WTC11 (cell line): ENCODE measurements at regions not wholly inside any gene's neighbourhood (a gene's known extent, or its start where the extent isn't known, plus 50 kb on each side); places are given as distances from the start of the nearest gene placed in this dataset.
A peak's percentile ranks its signal among the peaks of the same experiment; 100 is the strongest.
"Not testable (repeated sequence)": the region's sequence is repeated elsewhere in the genome, so short reads cannot be mapped to it uniquely, and the experiment has no call there.

ENCODE experiments used
- ATAC-seq: fragments of 200-7000 bp; cut with Tn5 transposase; 2 replicates; pipeline ENCODE4 v1.10.0; 2021; ENCODE audit warnings: mild to moderate bottlenecking, moderate library complexity
- CTCF ChIA-PET: fragments of 300-600 bp; sonication (Branson Sonifier 250); formaldehyde crosslinking; loops from one replicate; lab custom pipeline; 2021; ENCODE audit warnings: antibody characterized with exemption; lab: Charles Lee
- POLR2A ChIA-PET: fragments of 350-600 bp; sonication (Branson Sonifier 250); formaldehyde crosslinking; loops from one replicate; lab custom pipeline; 2021; ENCODE audit warnings: antibody characterized with exemption; lab: Charles Lee
- DNase-seq: peaks from one replicate; pipeline ENCODE4 v3.0.0; 2021; ENCODE audit warnings: low spot score
- H3K27ac Mint-ChIP-seq: 2 replicates; pipeline ENCODE4 v1.8.0; 2021; ENCODE audit warnings: mixed read lengths
- H3K27me3 Mint-ChIP-seq: 2 replicates; pipeline ENCODE4 v1.8.0; 2021; ENCODE audit warnings: low read depth, mild to moderate bottlenecking, moderate library complexity, mixed read lengths
- H3K36me3 Mint-ChIP-seq: 2 replicates; pipeline ENCODE4 v1.8.0; 2021; ENCODE audit warnings: mixed read lengths
- H3K4me1 Mint-ChIP-seq: 2 replicates; pipeline ENCODE4 v1.8.0; 2022; ENCODE audit warnings: mixed read lengths
- H3K4me3 Mint-ChIP-seq: 2 replicates; pipeline ENCODE4 v1.8.0; 2021; ENCODE audit warnings: mild to moderate bottlenecking, moderate library complexity, mixed read lengths
- H3K9me3 Mint-ChIP-seq: 2 replicates; pipeline ENCODE4 v1.8.0; 2021; ENCODE audit warnings: mixed read lengths
- ERG ChIP-seq: fragments of 250-450 bp; sonication (Bioruptor Pico); IDR thresholded peaks from 2 replicates; pipeline ENCODE4 v1.8.0; 2021; ENCODE audit warnings: mild to moderate bottlenecking
- ESRRA ChIP-seq: sonication (generic); formaldehyde crosslinking; IDR thresholded peaks from 2 replicates; pipeline ENCODE4 v1.8.1; 2022; ENCODE audit warnings: mild to moderate bottlenecking, missing genetic modification reagents, borderline replicate concordance
- ETV6 ChIP-seq: sonication (generic); formaldehyde crosslinking; IDR thresholded peaks from 2 replicates; pipeline ENCODE4 v1.8.1; 2022; ENCODE audit warnings: mild to moderate bottlenecking, missing genetic modification reagents
- FOXJ3 ChIP-seq: sonication (generic); formaldehyde crosslinking; IDR thresholded peaks from 2 replicates; pipeline ENCODE4 v1.9.0; 2021; ENCODE audit warnings: missing genetic modification reagents, mild to moderate bottlenecking, borderline replicate concordance
- FOXK1 ChIP-seq: sonication (generic); formaldehyde crosslinking; IDR thresholded peaks from 2 replicates; pipeline ENCODE4 v1.8.0; 2022; ENCODE audit warnings: mild to moderate bottlenecking, moderate library complexity, missing genetic modification reagents
- FOXP1 ChIP-seq: sonication (generic); formaldehyde crosslinking; IDR thresholded peaks from 2 replicates; pipeline ENCODE4 v1.8.0; 2022; ENCODE audit warnings: missing genetic modification reagents, mild to moderate bottlenecking, moderate library complexity, borderline replicate concordance
- HMGXB4 ChIP-seq: sonication (generic); formaldehyde crosslinking; IDR thresholded peaks from 2 replicates; pipeline ENCODE4 v1.8.1; 2023; ENCODE audit warnings: mild to moderate bottlenecking, moderate library complexity, missing genetic modification reagents
- NFE2L1 ChIP-seq: sonication (generic); formaldehyde crosslinking; IDR thresholded peaks from 2 replicates; pipeline ENCODE4 v1.8.1; 2023; ENCODE audit warnings: missing genetic modification reagents
- NR1H2 ChIP-seq: sonication (generic); formaldehyde crosslinking; IDR thresholded peaks from 2 replicates; pipeline ENCODE4 v1.9.0; 2021; ENCODE audit warnings: mild to moderate bottlenecking, moderate library complexity, missing genetic modification reagents
- SMAD4 ChIP-seq: sonication (generic); formaldehyde crosslinking; IDR thresholded peaks from 2 replicates; pipeline ENCODE4 v1.8.0; 2022; ENCODE audit warnings: mild to moderate bottlenecking, missing genetic modification reagents
- ZNF232 ChIP-seq: sonication (generic); formaldehyde crosslinking; IDR thresholded peaks from 2 replicates; pipeline ENCODE4 v1.8.0; 2022; ENCODE audit warnings: mild to moderate bottlenecking, missing genetic modification reagents
- ZNF263 ChIP-seq: sonication (generic); formaldehyde crosslinking; IDR thresholded peaks from 2 replicates; pipeline ENCODE4 v1.8.1; 2022; ENCODE audit warnings: low read depth, mild to moderate bottlenecking, moderate library complexity, missing genetic modification reagents
- ZNF671 ChIP-seq: fragments of 250-450 bp; sonication (Bioruptor Pico); IDR thresholded peaks from 2 replicates; pipeline ENCODE4 v1.8.0; 2021; ENCODE audit warnings: mild to moderate bottlenecking
- TF ChIP-seq, protein P1 (sequence below): sonication (generic); formaldehyde crosslinking; IDR thresholded peaks from 2 replicates; pipeline ENCODE4 v1.8.1; 2023; ENCODE audit warnings: mild to moderate bottlenecking, missing genetic modification reagents
- TF ChIP-seq, protein P2 (sequence below): sonication (generic); formaldehyde crosslinking; IDR thresholded peaks from 2 replicates; pipeline ENCODE4 v1.8.1; 2022; ENCODE audit warnings: mild to moderate bottlenecking, missing genetic modification reagents, moderate library complexity, borderline replicate concordance
- TF ChIP-seq, protein P3 (sequence below): sonication (generic); formaldehyde crosslinking; conservative IDR thresholded peaks from 2 replicates; pipeline ENCODE4 v1.8.1; 2022; ENCODE audit warnings: mild to moderate bottlenecking, missing genetic modification reagents
- TF ChIP-seq, protein P4 (sequence below): fragments of 250-450 bp; sonication (Bioruptor Pico); IDR thresholded peaks from 2 replicates; pipeline ENCODE4 v1.9.0; 2021; ENCODE audit warnings: mild to moderate bottlenecking
- TF ChIP-seq, protein P5 (sequence below): sonication (generic); formaldehyde crosslinking; IDR thresholded peaks from 2 replicates; pipeline ENCODE4 v1.8.0; 2022; ENCODE audit warnings: mild to moderate bottlenecking, missing genetic modification reagents
- TF ChIP-seq, protein P6 (sequence below): sonication (generic); formaldehyde crosslinking; IDR thresholded peaks from 2 replicates; pipeline ENCODE4 v1.8.0; 2022; ENCODE audit warnings: mild to moderate bottlenecking, missing genetic modification reagents

DNA sequence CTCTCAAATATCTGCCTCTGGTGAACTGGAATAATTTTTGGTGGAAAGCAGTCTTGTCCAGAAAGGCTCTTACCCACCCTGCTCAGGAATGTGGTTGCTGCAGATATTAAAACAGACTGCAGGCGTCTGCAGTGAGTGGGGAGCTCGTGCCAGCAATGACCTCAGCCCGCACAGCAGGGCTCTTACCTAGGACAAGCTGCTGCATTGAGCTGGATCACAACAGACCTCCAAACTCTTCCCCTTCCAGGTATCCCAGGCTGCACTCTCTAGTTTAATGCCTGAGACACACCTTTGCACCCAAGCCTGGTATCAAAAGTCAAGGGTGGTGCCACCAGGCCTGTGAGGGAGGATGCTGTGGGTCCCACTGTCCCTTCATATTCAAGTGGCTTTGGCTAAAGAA lies 69.7 kb upstream of the CDON start:
- peak; percentile 54 for ATAC-seq
- Mint-ChIP-seq H3K27me3 (no peaks in the 10 kb centered on the region), H3K27ac (no peak overlapping the region), H3K36me3 (no peaks in the 10 kb centered on the region), H3K4me3 (no peak overlapping the region), H3K9me3 (no peaks in the 10 kb centered on the region), H3K4me1 (peaks cover 59% of the 10 kb centered on the region)
- no peak for DNase-seq
- TF ChIP-seq, protein P1, sequence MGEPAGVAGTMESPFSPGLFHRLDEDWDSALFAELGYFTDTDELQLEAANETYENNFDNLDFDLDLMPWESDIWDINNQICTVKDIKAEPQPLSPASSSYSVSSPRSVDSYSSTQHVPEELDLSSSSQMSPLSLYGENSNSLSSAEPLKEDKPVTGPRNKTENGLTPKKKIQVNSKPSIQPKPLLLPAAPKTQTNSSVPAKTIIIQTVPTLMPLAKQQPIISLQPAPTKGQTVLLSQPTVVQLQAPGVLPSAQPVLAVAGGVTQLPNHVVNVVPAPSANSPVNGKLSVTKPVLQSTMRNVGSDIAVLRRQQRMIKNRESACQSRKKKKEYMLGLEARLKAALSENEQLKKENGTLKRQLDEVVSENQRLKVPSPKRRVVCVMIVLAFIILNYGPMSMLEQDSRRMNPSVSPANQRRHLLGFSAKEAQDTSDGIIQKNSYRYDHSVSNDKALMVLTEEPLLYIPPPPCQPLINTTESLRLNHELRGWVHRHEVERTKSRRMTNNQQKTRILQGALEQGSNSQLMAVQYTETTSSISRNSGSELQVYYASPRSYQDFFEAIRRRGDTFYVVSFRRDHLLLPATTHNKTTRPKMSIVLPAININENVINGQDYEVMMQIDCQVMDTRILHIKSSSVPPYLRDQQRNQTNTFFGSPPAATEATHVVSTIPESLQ = no peak
- TF ChIP-seq FOXK1 (CRISPR knock-in tag) (no peak), FOXP1 (no peak), NFE2L1 (CRISPR knock-in tag) (no peak), SMAD4 (no peak), ESRRA (CRISPR knock-in tag) (no peak), ETV6 (CRISPR knock-in tag) (no peak), ZNF671 (CRISPR knock-in tag) (no peak)
- TF ChIP-seq, protein P2, sequence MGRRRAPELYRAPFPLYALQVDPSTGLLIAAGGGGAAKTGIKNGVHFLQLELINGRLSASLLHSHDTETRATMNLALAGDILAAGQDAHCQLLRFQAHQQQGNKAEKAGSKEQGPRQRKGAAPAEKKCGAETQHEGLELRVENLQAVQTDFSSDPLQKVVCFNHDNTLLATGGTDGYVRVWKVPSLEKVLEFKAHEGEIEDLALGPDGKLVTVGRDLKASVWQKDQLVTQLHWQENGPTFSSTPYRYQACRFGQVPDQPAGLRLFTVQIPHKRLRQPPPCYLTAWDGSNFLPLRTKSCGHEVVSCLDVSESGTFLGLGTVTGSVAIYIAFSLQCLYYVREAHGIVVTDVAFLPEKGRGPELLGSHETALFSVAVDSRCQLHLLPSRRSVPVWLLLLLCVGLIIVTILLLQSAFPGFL (CRISPR knock-in tag) = no peak
- TF ChIP-seq, protein P3, sequence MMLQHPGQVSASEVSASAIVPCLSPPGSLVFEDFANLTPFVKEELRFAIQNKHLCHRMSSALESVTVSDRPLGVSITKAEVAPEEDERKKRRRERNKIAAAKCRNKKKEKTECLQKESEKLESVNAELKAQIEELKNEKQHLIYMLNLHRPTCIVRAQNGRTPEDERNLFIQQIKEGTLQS (CRISPR knock-in tag) = no peak
- TF ChIP-seq, protein P4, sequence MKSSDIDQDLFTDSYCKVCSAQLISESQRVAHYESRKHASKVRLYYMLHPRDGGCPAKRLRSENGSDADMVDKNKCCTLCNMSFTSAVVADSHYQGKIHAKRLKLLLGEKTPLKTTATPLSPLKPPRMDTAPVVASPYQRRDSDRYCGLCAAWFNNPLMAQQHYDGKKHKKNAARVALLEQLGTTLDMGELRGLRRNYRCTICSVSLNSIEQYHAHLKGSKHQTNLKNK (CRISPR knock-in tag) = no peak
- ChIA-PET POLR2A (no interaction called here), CTCF (interaction anchor here (1.1 to 2.4 kb wide), 6 partner anchors 8 to 70 kb away, joined by 3 to 7 read pairs (median 4); partner anchors contain the start of gene CDON)

DNA sequence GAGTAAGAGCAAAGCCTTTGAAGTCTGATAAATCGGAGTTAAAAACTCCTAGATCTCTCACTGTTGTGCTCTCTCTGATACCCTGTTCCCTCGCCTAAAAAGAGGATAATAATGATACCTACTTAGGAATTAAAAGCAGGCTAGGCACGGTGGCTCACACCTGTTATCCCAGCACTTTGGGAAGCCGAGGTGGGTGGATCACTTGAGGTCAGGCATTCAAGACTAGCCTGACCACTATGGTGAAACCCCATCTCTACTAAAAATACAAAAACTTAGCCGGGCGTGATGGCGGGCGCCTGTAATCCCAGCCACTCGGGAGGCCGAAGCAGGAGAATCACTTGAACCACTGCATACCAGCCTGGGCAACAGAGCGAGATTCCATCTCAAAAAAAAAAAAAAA lies 68.1 kb upstream of the CDON start:
- H3K9me3 Mint-ChIP-seq, POLR2A ChIA-PET, DNase-seq, H3K27ac Mint-ChIP-seq, H3K4me3 Mint-ChIP-seq, H3K27me3 Mint-ChIP-seq, ATAC-seq, H3K36me3 Mint-ChIP-seq: not testable (repeated sequence)
- peaks cover 58% of the 10 kb centered on the region for H3K4me1 Mint-ChIP-seq
- CTCF ChIA-PET = interaction anchor here (1.5 kb wide), 1 partner anchor 63 kb away, joined by 4 read pairs; no protein-coding TSS in a partner anchor

DNA sequence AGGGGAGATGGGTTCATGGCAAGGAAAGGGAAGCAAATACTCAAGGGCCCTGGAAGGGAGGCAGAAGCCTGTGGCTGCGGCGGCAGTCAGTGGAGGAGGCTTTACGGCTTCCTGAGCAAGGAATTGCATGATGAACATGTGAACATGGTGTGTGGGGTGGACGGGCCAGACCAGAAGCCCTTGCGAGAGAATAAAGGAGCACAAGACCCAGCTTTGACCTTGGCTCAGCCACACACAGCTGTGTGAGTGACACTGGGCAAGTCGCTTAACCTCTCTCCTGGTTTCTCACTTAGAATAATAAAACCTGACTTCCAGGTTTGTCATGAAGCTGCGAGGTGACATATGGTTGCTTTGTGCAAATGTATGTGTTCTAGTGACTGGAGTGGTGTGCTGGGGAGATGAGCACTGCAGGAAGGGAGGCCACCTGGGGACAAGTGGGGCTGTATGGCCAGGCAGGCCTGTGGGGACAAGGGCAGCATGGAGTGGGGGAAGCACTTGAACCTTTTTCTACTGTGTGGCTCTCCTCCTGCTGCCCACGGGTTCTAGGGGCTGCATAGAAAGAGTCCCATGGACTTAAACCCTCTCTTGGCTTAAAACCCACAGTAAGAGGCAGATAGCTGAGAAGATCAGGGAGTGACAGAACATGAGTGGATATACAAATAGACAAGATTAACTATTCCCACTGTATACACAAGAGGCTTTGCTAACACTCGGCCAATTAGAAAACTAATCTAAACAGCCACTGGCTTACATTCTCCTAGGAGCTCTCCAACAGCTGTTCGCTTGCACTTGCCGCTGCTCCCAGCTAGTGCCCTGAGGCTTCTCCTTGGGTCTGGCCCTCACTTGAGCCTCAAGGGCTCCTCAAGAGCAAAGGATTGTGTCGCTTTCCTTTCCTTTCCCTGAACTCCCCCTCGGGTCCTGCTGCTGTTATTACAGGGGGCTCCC lies 67.3 kb upstream of the CDON start:
- ATAC-seq = no peak; the same call in 1 of the 2 replicates
- no peaks in the 10 kb centered on the region for H3K36me3 Mint-ChIP-seq
- H3K4me3 Mint-ChIP-seq = no peak overlapping the region
- no peaks in the 10 kb centered on the region for H3K27me3 Mint-ChIP-seq
- peaks cover 51% of the 10 kb centered on the region for H3K4me1 Mint-ChIP-seq
- H3K9me3 Mint-ChIP-seq = no peaks in the 10 kb centered on the region
- CTCF ChIA-PET = interaction anchor here (1.5 kb wide), 1 partner anchor 64 kb away, joined by 4 read pairs; no protein-coding TSS in a partner anchor
- H3K27ac Mint-ChIP-seq = peak overlapping the region; percentile 52; the same call in 1 of the 2 replicates
- POLR2A ChIA-PET = interaction anchor here (1.3 kb wide), 1 partner anchor 15 kb away, joined by 3 read pairs; no protein-coding TSS in a partner anchor
- DNase-seq = no peak
- TF ChIP-seq, protein P5, sequence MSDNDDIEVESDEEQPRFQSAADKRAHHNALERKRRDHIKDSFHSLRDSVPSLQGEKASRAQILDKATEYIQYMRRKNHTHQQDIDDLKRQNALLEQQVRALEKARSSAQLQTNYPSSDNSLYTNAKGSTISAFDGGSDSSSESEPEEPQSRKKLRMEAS (CRISPR knock-in tag) = no peak
- TF ChIP-seq ZNF232 (CRISPR knock-in tag) (no peak), FOXJ3 (CRISPR knock-in tag) (no peak), HMGXB4 (CRISPR knock-in tag) (no peak), ESRRA (CRISPR knock-in tag) (no peak), ZNF263 (no peak), ERG (no peak), NR1H2 (CRISPR knock-in tag) (no peak)
- TF ChIP-seq, protein P6, sequence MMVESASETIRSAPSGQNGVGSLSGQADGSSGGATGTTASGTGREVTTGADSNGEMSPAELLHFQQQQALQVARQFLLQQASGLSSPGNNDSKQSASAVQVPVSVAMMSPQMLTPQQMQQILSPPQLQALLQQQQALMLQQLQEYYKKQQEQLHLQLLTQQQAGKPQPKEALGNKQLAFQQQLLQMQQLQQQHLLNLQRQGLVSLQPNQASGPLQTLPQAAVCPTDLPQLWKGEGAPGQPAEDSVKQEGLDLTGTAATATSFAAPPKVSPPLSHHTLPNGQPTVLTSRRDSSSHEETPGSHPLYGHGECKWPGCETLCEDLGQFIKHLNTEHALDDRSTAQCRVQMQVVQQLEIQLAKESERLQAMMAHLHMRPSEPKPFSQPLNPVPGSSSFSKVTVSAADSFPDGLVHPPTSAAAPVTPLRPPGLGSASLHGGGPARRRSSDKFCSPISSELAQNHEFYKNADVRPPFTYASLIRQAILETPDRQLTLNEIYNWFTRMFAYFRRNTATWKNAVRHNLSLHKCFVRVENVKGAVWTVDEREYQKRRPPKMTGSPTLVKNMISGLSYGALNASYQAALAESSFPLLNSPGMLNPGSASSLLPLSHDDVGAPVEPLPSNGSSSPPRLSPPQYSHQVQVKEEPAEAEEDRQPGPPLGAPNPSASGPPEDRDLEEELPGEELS = no peak
